ENCODE measurements at regions not wholly inside any gene's neighbourhood (a gene's known extent, or its start where the extent isn't known, plus 50 kb on each side); places are given as distances from the start of the nearest gene placed in this dataset.

GRCh38 chr6:4344317-4344899 lies 209.0 kb upstream of the ECI2 start:
- TF ChIP-seq, protein P1, sequence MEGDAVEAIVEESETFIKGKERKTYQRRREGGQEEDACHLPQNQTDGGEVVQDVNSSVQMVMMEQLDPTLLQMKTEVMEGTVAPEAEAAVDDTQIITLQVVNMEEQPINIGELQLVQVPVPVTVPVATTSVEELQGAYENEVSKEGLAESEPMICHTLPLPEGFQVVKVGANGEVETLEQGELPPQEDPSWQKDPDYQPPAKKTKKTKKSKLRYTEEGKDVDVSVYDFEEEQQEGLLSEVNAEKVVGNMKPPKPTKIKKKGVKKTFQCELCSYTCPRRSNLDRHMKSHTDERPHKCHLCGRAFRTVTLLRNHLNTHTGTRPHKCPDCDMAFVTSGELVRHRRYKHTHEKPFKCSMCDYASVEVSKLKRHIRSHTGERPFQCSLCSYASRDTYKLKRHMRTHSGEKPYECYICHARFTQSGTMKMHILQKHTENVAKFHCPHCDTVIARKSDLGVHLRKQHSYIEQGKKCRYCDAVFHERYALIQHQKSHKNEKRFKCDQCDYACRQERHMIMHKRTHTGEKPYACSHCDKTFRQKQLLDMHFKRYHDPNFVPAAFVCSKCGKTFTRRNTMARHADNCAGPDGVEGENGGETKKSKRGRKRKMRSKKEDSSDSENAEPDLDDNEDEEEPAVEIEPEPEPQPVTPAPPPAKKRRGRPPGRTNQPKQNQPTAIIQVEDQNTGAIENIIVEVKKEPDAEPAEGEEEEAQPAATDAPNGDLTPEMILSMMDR (conservative IDR thresholded peaks at IDR 0.05; ENCODE audit: low read depth, low read length), result no peak
- TF ChIP-seq EZH2 (IDR thresholded peaks at IDR 0.05; ENCODE audit: low read length, unreplicated experiment), result no peak
- no peak for TF ChIP-seq EZH2phosphoT487 (IDR thresholded peaks at IDR 0.05; ENCODE audit: borderline replicate concordance, low read length)
